ENCODE measurements at regions not wholly inside any gene's neighbourhood (a gene's known extent, or its start where the extent isn't known, plus 50 kb on each side); places are given as distances from the start of the nearest gene placed in this dataset.

GRCh38 chr1:240001177-240001740, 90.4 kb upstream of the FMN2 start:
- TF ChIP-seq EP300 (IDR thresholded peaks at IDR 0.05) (no peak), CTCF (IDR thresholded peaks at IDR 0.05) (no peak), POLR2A (IDR thresholded peaks at IDR 0.05) (no peak), POLR2AphosphoS5 (IDR thresholded peaks at IDR 0.05) (no peak)
